ENCODE measurements at regions not wholly inside any gene's neighbourhood (a gene's known extent, or its start where the extent isn't known, plus 50 kb on each side); places are given as distances from the start of the nearest gene placed in this dataset.
"Not testable (repeated sequence)": the region's sequence is repeated elsewhere in the genome, so short reads cannot be mapped to it uniquely, and the experiment has no call there.

DNA sequence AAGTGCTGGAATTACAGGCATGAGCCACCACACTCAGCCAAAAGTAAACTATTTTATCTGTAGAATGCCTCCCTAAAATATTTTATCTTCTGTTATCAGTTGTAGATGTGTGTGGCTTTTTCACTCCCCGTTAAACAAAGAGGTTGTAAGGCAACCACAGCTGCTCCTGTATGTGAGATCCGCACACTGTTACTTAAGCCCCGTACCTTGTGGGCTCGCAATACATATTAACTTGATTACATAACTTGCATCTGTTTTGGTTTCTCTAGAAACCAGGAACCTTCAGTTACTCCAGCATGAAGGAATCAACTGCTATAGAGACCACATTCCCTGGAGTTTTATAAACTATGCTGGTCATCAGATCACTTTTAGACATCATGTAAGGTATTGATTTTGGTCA is 420.1 kb upstream of the SLC35B3 start:
- no peak for DNase-seq

GRCh38 chr6:8852332-8852731 is 417.0 kb upstream of the SLC35B3 start:
- DNase-seq = no peak

- not testable (repeated sequence) for DNase-seq
Measured at GRCh38 chr6:8846680-8847079, 411.3 kb upstream of the SLC35B3 start.

DNA sequence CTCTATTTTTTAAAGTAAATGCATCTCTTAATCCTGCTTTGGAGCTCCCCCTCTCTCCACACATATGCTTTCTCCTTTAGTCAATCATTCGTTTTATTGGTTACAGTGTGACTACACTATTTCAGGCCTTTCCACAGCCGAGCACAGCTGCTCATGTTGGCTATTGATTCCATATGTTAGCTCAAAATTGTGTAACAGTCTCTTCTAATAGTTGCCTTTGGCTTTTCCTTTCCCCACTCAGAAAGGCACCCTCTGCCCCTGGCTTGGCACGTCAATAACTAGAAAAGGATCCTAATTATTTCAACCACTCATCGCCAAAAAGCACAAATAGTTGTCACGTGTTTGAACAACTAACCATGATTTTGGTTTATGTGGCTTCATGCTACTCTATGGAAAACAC is 410.3 kb upstream of the SLC35B3 start:
- DNase-seq = no peak

GRCh38 chr6:8844968-8845367 is 409.6 kb upstream of the SLC35B3 start:
- no peak for DNase-seq

- DNase-seq = no peak
Measured at GRCh38 chr6:8839626-8840025, 404.3 kb upstream of the SLC35B3 start.

DNA sequence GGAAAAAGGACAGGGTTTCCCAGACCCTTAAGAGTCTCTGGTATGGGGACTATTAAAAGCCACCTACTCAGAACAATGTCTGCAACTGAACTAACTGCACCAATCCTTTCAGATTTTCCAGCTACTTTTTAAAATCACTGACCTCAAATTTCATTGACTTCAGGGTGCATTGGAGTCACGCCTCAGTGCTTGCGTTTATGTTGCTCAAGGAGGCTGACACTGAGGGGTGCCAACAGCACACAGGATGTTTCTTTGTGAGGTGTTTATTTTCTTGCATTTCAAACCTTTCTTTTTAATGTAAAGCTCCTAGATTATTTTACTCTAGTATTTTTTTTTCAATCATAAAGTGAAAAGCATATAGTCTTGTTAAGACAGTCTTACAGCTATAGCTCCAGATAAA is 402.0 kb upstream of the SLC35B3 start:
- no peak for DNase-seq

GRCh38 chr6:8832695-8833094 is 397.4 kb upstream of the SLC35B3 start:
- not testable (repeated sequence) for DNase-seq

DNA sequence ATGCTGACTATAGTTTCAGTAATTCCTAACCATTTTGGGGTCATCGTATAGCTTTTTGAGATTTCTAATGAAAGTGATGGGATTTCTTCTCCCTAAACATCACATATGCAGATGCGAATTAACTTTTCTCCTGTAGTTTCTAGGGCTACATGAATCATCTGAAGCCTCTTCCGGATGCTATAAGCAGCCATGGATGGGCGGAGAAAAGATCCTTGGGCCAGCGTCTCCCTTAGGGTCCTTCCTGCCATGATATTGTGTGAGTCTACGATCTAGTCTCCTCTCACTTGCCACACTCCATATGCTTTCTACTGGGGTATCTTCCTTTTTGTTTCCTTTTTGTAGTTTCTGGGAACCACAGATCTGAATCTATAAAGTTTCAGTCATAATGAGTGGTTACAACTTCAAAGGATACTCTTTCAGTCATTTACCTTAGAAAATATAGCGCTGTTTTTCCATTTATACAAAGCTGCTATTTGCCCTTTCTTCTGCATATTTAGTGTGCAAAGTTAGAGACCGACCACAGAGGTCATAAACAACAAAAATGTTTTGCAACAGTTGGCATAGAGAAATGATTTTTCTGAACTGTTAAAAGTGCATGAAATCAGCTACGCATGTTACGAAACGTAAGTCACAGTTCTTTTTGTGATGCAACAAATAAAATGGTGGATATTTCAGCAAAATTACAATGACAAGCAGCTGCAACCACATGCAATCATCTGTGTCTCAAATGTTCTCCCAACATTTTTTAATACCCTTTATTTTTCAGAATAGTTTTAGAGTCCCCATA is 396.2 kb upstream of the SLC35B3 start:
- DNase-seq = no peak

DNA sequence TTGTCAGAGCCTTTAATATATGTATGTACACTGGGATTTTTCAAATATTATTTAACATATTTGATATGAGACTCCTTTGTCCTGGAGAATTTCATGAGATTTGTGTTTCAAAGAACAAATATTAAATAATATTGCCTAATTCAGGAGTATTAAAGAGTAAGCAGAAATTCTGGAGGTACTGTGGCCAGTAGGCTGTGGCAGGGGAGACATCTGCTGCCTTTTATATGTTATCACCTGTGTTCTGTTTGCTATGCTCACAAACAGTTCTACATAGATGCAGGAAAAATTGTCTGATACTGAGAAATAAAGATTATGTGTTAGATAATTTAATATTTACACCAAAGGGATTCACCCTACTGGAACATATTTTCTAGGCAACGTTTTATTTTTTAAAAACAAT is 395.4 kb upstream of the SLC35B3 start:
- no peak for DNase-seq

- DNase-seq = no peak
Measured at GRCh38 chr6:8829796-8830195, 394.5 kb upstream of the SLC35B3 start.

- no peak for DNase-seq
Measured at GRCh38 chr6:8829296-8829695, 394.0 kb upstream of the SLC35B3 start.

GRCh38 chr6:8828376-8828775 is 393.0 kb upstream of the SLC35B3 start:
- no peak for DNase-seq

DNA sequence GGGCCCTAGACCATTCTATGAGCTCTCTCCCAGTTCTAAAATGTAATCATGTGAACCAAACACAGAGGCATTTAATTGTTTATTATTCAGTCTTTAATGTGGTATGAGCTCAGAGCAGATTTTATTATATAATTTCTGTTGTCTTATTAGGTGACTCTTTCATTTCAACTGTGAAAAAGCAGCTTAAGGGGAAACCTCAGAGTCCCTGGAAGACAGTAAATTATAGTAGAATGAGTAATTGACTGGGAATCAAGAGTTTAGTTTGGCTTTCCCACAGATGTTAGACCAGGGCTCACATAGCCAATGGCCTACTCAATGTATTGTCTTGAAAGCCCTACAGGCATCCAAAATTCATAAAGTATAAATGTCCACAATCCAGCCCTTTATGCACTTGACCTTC is 390.4 kb upstream of the SLC35B3 start:
- DNase-seq = no peak

DNA sequence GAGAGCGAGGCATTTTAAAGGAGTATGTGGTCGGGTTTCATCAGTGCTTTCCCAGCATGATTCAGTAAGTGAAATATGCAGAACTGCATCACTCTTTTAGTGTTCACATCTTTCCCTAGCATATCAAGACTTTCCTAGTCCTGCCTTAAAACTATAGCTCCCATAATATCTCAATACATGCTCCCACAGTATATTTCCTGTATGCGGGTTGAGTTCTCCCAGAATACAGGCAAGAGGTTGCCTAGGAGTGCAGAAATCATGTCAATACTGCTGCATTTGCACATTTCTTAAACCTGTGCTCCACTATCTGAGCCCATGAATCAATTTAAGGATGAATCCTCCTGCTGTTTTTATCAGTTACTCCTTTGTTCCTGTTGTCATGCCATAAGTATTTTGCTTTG is 386.6 kb upstream of the SLC35B3 start:
- no peak for DNase-seq

DNA sequence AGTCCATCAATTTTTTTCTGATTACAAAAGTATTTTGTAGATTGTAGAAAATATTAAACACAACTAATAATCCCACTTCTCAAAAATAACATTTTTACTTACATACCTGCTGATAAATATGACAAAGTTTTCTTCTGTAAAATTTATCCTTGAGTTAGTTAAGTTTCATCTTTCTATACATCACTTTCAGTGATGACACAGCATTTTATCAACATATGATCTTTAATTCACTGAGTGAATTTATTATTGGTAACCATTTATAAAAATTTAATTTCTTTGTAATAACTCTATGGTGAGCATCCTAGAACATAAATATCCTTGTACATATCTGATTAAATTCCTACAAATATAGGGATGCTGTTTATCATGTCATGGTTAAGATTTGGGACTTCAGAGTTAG is 385.0 kb upstream of the SLC35B3 start:
- no peak for DNase-seq

DNA sequence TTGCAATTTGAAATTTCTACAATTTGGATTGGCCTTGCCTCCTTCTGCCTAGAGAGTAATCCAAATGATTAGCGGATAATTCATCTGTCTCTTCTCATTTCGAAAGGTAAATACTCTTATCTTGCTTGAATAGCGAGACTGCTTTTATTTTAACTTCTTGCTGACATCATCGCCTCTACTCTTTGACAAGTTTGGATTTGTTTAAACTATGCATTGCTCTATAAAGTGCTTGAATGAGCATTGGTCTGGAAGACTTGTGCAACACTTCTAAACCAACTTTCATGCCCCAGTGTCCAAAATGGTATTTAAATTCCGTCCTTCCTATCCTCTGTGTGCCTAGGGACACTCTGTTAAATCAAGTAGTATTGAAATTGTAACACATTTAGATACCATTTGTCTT is 384.1 kb upstream of the SLC35B3 start:
- no peak for DNase-seq

DNA sequence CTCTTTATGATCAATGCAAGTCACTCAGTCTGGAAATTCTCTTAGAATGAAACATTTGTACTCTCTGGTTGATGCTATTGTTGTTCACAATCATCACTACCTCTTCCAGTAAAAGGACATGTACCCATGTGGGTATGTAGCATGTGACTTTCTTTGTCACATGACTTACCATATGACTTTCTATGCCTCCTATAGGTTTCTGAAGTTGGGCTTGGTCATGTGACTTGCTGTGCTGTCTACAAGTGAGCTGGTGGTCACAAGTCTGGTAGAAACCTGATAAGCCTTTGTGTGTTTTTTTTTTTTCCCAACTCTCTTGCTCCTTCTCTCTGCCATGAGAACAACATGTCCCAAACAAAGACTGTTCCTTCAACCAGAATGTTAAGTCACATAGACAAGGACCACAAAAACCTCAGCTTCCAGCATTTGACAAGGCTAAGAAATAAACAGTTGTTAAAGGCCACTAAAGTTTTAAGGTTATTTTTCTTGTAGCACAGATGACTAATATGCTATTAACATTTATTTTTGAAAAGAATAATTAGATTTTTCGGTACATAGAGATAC is 379.2 kb upstream of the SLC35B3 start:
- no peak for DNase-seq

DNA sequence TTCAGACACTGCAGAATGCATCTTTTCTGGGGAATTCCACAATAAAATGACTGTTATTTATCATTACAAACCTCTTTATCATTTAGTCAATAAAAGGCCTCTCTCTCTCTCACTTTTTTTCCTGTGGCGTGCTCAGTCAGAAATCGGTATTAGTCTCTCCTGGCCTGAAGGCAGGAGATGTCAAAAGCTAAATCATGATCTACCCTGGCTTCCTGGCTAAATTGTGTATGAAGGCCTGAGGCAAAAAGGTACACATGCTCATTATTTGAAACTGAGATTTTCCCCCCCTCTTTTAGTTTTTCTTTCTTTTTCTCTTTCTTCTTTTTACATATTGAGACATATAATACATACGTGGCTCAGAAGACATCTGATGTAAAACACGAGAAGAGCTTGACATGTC is 375.0 kb upstream of the SLC35B3 start:
- no peak for DNase-seq

GRCh38 chr6:8809662-8810061 is 374.3 kb upstream of the SLC35B3 start:
- DNase-seq = no peak

DNA sequence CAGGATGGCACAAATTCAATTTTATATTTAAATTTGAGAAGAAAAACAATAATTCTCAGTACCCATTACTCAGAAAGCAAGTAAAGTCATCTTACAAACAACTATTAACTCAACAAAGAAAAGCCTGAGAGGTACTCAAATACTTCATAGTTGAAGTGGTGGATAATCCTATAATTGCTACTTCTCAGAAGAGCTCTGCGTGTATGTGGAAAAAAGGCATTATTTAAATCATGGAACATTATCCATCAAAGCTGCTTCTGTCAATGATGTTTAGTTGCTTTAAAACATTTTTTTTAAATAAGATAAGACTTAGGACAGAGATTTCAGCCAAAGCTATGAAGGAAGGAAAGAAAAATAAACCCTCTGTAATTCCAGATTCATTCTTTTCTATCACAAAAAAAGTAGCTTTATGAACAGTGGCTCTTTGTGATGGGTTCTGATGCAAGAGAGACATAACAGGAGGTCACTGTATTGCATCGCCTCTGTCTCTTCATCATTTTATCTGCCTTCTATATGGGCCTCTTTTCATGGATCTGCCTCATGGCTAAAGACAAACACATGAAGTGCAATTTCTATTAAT is 367.9 kb upstream of the SLC35B3 start:
- no peak for DNase-seq

- not testable (repeated sequence) for DNase-seq
Measured at GRCh38 chr6:8802397-8802796, 367.1 kb upstream of the SLC35B3 start.

DNA sequence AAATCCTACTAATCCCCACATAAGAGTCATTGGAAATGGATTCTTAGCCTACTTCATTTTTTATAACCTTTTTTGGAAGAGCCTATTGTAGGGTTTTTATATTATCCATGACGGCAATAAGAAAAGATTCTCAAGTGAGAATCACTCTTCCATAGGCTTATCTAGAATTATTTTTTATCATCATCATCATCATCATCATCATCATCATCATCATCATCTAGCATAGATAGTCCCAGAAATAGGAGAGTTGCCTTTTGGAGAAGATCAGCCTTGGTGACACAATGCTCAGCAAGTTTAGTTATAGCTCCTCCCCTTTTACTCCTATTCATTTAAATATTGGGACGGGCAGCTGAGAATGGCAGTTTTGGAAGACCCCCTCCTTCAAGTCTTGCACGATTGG is 359.1 kb upstream of the SLC35B3 start:
- no peak for DNase-seq

GRCh38 chr6:8789878-8790277 is 354.5 kb upstream of the SLC35B3 start:
- no peak for DNase-seq

DNA sequence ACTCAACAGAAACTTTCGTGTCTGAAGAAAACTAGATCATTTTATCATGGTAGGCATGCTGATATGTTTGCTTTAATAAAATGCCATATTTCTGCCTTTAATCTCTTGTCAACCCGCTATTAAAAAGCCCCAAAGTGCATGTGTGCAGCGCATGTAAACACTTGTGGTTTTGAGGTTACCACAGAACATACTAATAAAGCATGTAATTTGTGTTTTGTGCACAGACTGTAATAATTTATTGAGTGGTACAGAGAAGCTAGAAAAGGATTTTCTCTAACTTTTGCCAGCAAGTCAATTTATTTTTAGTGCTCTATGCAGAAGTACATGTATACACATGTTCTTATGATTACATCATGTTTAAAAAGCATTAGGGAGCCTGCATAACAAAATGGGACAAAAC is 349.9 kb upstream of the SLC35B3 start:
- no peak for DNase-seq

Measured in islet precursor cell (in vitro differentiated cells).